GM23248 (cell line): ENCODE measurements at regions not wholly inside any gene's neighbourhood (a gene's known extent, or its start where the extent isn't known, plus 50 kb on each side); places are given as distances from the start of the nearest gene placed in this dataset.

Source experiments
- EZH2 ChIP-seq: fragments of 200-600 bp; sonication (generic); IDR thresholded peaks from 2 replicates; pipeline ENCODE4 v1.6.1; 2018; ENCODE audit warnings: antibody characterized with exemption, mild to moderate bottlenecking; ENCODE audit not compliant: insufficient read depth, poor library complexity, severe bottlenecking
- EZH2phosphoT487 ChIP-seq: fragments of 200-600 bp; sonication (generic); IDR thresholded peaks from 2 replicates; pipeline ENCODE4 v1.6.1; 2018; ENCODE audit warnings: antibody characterized with exemption, moderate library complexity, mild to moderate bottlenecking, low read depth; ENCODE audit not compliant: insufficient read depth

DNA sequence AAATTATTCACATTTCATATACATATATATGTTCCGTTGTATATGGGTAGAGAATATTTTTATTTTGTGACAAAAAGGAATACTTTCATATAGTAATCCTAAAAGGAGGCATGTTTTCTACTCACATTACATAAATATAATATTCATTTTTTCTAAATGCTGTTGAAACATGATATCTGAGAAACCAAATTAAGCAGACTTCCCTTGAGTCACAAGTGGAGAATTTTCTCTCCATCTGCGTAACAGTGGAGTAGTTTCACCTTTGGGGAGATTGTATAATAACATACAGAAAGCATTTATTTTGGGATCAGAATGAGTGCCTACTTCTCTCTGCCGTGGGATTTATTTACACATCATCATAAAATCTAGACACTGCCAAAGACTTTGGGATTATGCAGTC is 849.8 kb downstream of the NSUN3 start:
- TF ChIP-seq EZH2phosphoT487 (no peak), EZH2 (no peak)
